ENCODE measurements at regions not wholly inside any gene's neighbourhood (a gene's known extent, or its start where the extent isn't known, plus 50 kb on each side); places are given as distances from the start of the nearest gene placed in this dataset.

GRCh38 chr14:51600658-51601057 is 51.1 kb upstream of the FRMD6 start:
- intact Hi-C loops (cut with DNase I), result no loop called here
- no peaks in the 10 kb centered on the region for H3K4me1 ChIP-seq
- no peak overlapping the region for H3K4me3 ChIP-seq
- DNase-seq, result no peak
- H3K27me3 ChIP-seq, result no peaks in the 10 kb centered on the region
- H3K9me3 ChIP-seq, result no peaks in the 10 kb centered on the region
- no peak for ATAC-seq
- no peak for TF ChIP-seq CTCF (IDR thresholded peaks at IDR 0.05)
- H3K36me3 ChIP-seq, result no peaks in the 10 kb centered on the region
- no peak overlapping the region for H3K27ac ChIP-seq
